GM21786 (cell line): ENCODE measurements at regions not wholly inside any gene's neighbourhood (a gene's known extent, or its start where the extent isn't known, plus 50 kb on each side); places are given as distances from the start of the nearest gene placed in this dataset.
"Not testable (repeated sequence)": the region's sequence is repeated elsewhere in the genome, so short reads cannot be mapped to it uniquely, and the experiment has no call there.

Source experiments
- ATAC-seq: cut with Tn5 transposase; IDR thresholded peaks from one replicate; pipeline ENCODE4 v1.9.1; 2021; ENCODE audit not compliant: unreplicated experiment

DNA sequence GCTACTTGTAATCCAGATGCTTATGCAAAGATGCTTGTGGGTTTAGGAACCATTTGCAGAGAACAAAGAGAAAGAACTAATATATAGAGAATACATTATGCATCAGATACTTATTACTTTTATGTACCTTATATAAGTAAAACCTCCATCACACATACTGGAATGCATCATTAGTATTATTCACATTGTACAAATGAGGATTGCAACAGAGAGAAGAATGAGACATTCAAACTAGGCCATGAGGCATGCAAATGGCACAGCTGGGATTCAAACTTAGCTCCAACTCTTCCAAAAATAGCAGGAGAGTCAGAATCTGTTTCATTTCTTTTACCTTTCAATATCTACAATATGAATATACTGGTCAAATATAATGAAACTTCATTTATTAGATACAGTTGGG lies 1001.4 kb upstream of the ADAMTS5 start:
- ATAC-seq = not testable (repeated sequence)

DNA sequence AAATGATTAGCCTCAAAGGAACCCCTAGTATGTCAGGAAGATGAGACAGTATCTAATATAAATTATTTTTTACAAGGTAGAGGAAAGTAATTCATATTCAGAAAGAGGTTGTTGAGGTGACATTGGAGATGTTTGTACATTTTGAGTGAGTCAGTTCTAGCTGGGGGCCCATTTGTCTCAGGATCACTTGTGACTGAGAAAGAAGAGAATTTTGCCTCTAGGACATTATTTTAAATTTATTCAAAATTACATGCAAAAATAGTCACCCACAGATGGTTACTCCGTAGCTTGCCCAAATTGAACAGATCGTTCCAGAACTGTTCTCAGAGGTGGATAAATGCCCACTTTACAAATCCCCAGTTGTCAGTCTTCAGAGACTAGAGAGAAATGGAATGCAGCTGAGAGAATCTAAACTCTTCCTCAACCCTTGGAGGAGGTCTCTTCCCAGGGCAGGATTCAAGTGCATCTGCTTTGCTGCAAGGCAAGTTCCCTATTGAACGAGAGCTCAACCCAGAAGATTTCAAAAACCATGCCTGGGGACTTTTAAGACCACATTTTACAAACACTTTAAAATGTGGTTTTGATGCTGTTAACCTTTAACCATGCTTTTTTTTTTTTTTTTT lies 987.8 kb upstream of the ADAMTS5 start:
- no peak for ATAC-seq

DNA sequence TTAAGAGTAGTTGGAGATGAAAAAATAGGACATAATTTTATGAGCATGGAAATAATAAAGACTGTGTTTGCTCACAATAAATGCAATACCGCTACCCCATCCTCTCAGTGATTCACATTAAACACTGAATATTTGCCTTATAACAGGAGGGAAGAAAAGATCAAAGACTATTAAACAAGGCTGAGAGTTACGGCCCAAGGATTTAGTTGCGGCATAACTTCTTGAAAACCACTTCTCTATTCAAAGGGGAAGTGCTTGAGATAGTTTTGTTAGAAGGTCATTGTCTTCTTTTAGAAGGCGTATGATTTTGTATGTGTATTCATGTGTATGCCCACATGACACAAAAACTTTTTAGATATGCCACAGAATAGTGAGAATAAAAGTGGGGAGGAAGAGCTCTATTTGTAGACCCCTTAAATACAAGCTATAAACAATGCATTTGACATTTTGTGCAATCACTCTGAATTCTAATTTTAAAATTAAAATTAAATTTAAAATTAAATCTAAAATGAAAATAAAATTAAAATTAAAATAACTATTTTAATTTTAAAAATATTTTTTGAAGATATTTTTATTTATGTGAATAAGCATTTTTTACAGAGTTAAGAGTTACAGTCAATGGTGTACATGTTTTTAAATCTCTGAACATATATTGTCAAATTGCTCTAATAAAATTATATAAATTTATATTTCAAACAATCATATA lies 986.6 kb upstream of the ADAMTS5 start:
- ATAC-seq = no peak

DNA sequence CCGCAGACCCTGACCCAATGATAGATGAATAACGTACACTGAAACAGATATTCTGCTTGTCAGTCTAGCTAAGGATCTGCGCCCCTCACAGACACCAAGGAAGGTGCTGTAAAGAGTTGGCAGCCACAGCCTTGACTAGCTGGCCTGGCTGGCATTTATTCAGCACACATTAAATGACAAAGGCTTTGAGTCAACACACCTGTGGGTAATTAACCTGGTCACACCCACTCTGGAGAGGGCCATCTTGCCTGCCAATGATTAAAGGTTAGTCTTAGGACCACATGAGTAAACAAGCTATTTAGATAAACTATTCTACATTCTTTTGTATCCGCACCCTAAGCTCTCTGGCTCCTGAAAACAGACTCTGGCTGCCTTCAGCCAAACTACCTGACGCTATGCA lies 982.2 kb upstream of the ADAMTS5 start:
- ATAC-seq = not testable (repeated sequence)

DNA sequence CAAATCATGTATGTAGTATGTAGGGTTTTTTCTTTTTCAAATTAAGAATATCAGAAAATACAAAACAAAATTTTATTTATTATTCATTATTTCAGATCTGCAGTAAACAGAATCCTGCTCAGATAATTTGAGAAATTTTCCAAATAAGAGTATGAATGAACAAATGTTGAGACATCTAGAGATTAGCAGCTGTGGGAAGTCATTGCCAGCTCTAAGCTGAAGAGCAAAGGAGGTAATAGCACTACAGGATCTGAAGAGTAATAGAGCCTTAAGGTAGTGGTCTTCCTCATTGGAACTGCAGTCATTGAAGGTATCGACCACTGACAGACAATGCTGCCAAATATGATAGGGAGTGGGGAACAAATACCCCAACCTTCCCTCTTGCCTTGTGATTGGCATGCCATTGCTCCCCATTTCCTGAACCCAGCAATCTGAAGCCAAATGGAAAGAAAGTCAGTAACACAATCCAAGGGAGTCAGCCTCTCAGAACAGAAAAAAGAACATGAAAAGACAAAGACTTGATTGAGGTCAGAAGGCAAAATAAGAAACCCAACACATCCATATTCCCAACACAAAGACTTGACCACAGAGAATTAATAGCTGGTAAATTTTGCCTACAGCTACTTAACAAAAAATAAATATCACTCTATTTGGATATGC lies 963.4 kb upstream of the ADAMTS5 start:
- ATAC-seq = not testable (repeated sequence)

DNA sequence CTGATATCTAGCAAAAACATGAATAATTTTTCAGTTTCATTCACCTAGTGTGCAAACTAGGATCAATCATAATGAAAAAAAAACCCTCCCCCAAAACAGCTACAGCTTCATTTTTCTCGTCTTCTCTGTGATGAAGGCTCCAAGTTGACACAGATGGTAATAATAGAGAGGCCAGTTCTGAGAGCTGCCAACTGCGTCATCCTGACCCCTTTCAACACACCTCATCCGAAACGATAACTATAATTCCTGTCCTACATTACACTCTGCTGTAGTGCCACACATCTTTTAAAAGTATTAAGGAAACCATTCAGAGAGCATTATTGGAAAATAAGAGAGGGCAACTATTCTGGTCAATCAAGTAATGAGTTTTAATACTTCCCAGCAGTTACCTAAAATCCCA lies 962.3 kb upstream of the ADAMTS5 start:
- not testable (repeated sequence) for ATAC-seq

DNA sequence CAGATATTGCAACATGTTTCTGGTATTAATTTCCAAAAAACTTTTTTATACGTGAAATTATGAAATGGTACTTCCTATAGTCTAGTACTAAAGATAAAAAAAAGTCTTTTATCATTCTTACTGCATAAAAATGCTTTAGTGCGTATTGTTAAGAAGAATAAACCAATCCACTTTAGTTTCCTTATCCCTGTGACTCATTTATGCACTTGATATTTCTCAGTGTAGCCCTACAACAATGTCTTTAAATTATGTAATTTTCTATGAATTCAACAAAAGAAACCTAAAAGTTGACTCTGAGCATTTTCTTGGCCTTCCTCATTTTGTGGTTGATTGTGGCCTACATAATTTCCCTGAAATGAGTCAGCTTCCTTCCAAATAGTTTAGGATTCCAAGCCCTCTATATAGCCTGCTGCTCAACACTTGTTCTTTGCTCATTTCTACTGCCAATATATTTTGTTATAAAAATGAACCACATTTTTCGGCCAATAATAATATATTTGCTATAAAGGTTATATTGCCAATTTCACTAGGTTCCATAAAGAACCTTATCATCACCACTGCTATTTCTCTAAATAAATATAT lies 961.7 kb upstream of the ADAMTS5 start:
- ATAC-seq = not testable (repeated sequence)

DNA sequence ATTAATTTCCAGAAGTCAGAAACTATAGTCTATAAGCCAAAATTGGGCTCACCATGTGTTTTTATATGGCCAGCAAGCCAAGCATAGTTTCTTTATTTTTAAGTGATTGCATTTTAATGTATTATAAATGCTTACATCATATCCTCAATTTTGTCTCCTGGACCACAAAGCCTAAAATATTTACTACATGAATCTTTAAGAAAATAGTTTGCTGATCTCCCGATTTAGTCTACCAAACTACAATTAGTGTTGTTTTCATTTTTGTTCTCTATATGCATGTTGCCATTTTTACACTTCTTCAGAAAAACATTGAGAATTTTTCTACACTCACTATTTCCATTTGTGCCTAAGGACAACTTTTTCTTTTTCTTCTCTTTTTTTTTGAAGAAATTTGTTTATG lies 954.5 kb upstream of the ADAMTS5 start:
- not testable (repeated sequence) for ATAC-seq

DNA sequence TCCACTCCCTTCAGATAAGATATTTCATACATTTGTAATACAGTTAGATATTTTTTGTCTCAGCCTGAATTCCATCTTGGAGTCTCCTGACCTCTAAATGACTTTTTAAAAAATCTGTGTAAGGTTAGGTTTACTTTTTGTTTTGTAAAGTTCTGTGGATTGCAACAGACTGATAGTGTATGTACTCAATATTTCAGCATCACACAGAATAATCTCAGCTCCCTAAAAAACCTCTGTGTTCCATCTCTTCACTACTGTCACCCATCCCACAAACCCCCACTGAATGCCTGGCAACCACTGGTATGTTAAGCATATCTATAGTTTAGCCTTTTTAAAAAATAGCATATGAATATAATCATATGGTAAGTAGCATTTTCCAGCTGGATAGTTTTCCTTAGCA lies 951.1 kb upstream of the ADAMTS5 start:
- ATAC-seq = not testable (repeated sequence)

DNA sequence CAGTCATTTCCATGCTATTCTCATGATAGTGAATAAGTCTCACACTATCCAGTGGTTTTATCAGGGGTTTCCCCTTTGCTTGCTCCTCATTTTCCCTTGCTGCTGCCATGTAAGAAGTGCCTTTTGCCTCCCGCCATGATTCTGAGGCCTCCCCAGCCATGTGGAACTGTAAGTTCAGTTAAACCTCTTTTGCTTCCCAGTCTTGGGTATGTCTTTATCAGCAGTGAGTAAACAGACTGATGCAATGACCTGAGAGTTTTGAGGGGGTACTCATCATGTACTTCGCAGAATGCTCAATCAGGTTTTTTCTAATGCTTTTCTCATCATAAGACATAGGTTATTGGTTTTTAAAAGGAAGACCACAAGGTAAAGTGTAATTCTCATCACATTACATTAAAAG lies 949.4 kb upstream of the ADAMTS5 start:
- not testable (repeated sequence) for ATAC-seq

DNA sequence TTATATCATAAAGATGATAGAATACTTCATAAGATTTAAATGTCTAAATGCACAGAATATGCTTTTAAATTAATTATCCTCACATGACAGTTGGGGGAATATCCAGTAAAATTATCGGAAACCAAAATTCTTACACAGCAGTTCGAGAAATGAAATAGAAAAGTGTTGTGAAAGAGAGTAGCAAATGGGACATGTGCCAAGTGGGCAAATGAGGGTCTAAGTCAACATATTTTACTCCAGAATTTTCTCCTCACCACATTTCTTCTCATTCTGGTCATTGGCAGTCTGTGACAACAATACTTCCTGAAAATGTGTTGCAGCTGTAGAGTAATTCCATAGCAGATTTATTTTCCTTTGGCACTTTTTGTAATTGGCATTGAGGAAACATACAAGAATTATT lies 945.2 kb upstream of the ADAMTS5 start:
- ATAC-seq = not testable (repeated sequence)

DNA sequence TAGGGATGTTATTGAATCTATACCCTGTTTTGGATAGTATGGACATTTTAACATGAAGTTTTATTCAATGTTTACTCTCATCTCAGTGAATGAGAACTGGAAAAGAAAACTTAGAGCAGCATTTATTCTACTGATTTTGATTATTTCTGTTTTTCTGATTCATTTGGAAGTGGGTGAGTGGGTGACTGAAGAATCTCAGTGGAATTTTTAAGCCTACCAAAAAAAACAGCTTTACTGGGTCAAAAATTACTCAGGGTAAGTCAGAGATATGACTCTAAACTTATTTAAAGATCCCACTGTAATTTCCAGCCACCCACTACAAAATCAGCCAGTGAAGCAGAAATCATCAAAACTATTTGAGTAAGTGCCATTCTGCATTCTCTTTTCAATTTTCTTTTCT lies 942.6 kb upstream of the ADAMTS5 start:
- ATAC-seq = not testable (repeated sequence)

DNA sequence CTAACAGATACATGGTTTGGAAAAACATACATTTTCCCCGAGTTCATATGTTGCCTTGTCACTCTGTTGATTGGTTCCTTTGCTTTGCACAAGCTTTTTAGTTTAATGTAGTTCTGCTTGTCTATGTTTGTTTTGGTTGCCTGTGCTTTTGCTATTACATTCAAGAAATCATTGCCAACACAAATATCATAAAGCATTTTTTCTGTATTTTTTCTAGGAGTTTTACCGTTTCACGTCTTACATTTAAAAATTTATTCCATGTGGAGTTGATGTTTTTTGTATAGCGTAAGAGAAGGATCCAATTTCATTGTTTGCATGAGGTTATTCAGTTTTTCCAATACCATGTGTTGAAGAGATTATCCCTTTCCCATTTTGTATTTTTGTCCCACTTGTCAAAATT lies 941.9 kb upstream of the ADAMTS5 start:
- not testable (repeated sequence) for ATAC-seq

DNA sequence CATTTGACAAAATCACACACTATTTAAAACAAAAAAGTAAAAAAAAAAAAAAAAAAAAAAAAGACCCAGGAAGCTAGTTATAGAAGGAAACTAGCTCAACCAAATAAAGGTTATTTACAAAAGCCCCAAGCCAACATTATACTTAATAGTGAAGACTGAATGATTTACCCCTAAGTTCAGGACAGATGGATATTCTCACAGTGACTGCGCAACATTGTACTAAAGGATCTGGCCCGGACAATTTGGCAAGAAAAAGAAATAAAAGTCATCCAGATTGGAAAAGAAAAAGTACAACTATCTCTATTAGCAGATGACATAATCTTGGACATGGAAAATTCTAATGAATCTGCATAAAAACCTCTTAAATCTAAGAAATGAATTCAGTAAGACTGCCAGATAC lies 936.0 kb upstream of the ADAMTS5 start:
- ATAC-seq = not testable (repeated sequence)

DNA sequence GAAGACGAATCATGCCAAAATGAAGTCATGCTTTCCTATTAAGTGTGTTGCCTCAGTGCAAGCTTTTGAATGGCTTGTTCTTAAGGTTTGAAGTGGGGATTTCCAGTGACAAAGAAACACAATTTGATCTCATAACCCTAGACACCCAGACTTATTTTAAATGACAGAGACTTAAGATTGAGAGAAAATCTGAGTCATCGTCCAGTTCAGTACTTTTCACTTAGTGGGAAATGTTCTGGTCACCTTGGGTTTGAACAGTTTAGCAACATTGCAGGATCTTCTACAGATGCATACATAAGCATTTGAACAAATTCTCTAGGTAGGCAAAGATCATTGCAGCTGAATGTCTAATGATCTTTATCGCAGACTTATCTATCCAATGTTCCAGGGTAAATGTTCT lies 926.7 kb upstream of the ADAMTS5 start:
- ATAC-seq = not testable (repeated sequence)

DNA sequence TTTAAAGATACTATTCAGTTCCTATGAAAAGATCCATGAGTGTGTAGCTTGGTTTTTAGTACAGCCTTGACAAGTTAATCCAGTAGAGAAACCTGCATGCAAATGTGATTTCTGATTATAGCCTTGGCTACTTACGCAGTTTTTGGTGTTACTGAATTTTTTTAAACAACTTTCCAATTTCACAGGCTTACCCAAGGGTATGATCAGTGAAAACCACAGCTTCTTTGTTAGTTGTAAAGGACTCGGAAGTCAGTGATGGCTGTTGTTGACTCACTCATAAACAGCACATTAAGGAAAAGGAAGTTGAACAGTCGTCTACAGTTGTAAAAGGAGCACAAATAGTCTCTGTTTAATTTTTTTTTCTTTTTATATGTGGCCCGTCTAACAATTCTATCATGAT lies 924.6 kb upstream of the ADAMTS5 start:
- ATAC-seq = not testable (repeated sequence)

DNA sequence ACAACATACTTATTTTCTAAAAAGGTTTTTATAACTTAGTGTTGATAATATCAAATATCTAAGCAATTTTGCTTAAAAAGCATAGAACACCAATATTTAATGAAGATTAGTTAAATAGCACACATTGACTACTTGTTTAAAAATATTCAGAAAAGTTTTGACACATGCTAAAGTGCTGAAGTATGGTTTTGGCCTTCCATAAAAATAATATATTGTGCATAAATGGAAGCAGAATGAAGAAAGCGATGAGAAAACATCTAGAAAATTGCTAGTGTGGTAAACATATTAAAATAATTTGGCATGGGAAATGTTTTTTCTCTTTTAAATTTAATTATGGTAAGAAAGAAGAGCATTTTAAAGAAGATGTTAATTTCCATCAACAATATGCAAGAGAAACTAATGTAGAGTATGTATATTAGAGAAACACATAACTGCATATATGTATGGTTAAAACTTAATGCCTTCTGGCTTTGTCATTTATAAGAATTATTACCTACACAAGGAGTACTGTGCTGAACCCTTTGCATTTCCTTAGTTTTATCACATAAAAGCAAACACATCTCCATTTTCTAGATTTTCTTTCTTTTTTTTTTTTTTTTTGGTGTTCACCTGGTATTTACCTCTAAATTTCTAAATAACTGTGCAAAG lies 921.0 kb upstream of the ADAMTS5 start:
- ATAC-seq = not testable (repeated sequence)

DNA sequence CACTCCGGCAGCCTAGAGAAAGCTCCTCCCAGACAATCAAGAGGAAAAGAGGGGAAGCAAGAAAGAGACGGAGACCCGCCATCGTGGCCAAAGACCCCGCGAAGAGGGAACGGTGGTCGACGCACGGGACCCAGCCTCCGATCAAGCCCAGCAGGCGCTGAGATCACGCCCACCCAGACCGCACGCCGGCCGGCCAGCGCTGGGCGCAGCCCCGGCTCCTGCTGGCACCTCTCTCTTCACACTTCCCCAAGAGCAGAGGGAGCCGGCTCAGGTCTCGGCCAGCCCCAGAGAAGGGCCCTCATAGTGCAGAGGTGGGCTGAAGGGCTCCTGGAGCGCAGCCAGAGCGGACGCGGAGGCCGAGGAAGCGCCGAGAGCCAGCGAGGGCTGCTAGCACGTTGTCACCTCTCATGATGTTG lies 918.4 kb upstream of the ADAMTS5 start:
- ATAC-seq = no peak

DNA sequence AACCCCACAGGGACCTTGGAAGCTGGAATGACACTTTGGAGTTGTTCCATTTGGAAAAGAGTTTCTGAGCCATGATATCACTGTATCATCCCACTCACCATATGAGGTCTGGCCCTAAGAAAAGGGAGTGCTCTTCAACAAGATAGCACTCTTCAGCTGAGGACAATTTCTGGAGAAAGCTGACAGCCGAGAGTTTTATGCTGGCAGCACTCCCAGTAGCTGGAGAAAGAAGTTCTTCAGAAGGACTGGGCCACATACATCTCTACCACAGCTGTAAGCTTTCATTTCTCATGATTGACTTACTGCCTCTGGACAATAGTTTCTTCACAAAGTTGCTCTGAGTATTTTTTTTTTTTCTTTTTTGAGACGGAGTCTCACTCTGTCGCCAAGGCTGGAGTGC lies 914.4 kb upstream of the ADAMTS5 start:
- not testable (repeated sequence) for ATAC-seq

DNA sequence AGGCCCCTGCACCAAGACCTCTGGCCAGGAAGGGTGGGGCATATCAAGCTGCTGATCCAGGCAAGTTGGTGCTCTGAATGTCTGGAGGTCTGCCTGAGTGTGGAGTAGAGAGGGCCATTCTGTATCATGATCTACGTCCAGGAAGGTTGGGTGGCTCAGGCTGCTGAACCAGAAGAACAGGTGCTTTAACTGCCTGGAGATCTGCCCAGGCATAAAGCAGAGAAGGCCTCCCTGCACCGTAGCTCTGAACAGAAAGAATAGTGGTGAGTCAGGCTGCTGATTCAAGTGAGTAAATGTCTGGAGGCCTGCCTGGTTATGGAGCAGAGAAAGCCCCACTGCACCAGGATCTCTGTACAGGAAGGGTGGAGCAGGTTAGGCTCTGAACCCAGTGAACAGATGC lies 905.5 kb upstream of the ADAMTS5 start:
- ATAC-seq = not testable (repeated sequence)

DNA sequence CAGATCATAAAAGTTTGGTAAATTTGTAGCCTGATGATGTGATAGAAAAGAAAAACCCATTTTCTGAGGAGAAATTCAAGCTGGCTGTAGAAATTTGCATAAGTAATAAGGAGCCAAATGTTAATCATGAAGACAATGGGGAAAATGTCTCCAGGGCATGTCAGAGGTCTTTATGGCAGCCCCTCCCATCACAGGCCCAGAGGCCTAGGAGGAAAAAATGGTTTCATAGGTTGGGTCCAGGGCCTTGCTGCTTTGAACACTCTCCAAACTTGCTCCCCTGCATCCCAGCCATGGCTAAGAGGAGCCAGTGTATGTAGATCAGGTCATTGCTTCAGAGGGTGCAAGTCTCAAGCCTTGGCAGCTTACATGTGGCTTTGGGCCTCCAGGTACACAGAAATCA lies 903.9 kb upstream of the ADAMTS5 start:
- not testable (repeated sequence) for ATAC-seq
